GM12892 (cell line): ENCODE measurements at regions not wholly inside any gene's neighbourhood (a gene's known extent, or its start where the extent isn't known, plus 50 kb on each side); places are given as distances from the start of the nearest gene placed in this dataset.
"Not testable (repeated sequence)": the region's sequence is repeated elsewhere in the genome, so short reads cannot be mapped to it uniquely, and the experiment has no call there.

Experiments
- POLR2A ChIP-seq: IDR thresholded peaks from 2 replicates; pipeline ENCODE4 v1.6.1; 2011; ENCODE audit warnings: low read depth, low read length, control low read depth
- POLR2AphosphoS5 ChIP-seq: IDR thresholded peaks from 2 replicates; pipeline ENCODE4 v1.6.1; 2011; ENCODE audit warnings: low read depth, low read length, control low read depth

- not testable (repeated sequence) for TF ChIP-seq POLR2A, POLR2AphosphoS5
Observed at GRCh38 chr17:16833517-16833916, 138.4 kb downstream of the TNFRSF13B start.
